ENCODE measurements at regions not wholly inside any gene's neighbourhood (a gene's known extent, or its start where the extent isn't known, plus 50 kb on each side); places are given as distances from the start of the nearest gene placed in this dataset.

GRCh38 chr1:4970532-4970931, 316.1 kb downstream of the AJAP1 start:
- TF ChIP-seq POLR2A (IDR thresholded peaks at IDR 0.05): no peak
- TF ChIP-seq, protein P1, sequence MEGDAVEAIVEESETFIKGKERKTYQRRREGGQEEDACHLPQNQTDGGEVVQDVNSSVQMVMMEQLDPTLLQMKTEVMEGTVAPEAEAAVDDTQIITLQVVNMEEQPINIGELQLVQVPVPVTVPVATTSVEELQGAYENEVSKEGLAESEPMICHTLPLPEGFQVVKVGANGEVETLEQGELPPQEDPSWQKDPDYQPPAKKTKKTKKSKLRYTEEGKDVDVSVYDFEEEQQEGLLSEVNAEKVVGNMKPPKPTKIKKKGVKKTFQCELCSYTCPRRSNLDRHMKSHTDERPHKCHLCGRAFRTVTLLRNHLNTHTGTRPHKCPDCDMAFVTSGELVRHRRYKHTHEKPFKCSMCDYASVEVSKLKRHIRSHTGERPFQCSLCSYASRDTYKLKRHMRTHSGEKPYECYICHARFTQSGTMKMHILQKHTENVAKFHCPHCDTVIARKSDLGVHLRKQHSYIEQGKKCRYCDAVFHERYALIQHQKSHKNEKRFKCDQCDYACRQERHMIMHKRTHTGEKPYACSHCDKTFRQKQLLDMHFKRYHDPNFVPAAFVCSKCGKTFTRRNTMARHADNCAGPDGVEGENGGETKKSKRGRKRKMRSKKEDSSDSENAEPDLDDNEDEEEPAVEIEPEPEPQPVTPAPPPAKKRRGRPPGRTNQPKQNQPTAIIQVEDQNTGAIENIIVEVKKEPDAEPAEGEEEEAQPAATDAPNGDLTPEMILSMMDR (IDR thresholded peaks at IDR 0.05): no peak

All from right lobe of liver (tissue), 4 donors.